Fibroblast of the aortic adventitia (primary cell): ENCODE measurements at regions not wholly inside any gene's neighbourhood (a gene's known extent, or its start where the extent isn't known, plus 50 kb on each side); places are given as distances from the start of the nearest gene placed in this dataset.

Source experiments
- DNase-seq: peaks from one replicate; pipeline ENCODE4 v3.0.0-alpha.2; 2010; ENCODE audit warnings: low read depth
- H3K4me3 ChIP-seq: 2 replicates; pipeline ENCODE4 v1.5.1; 2011; ENCODE audit warnings: low read depth, mild to moderate bottlenecking, control low read depth, low read length, moderate library complexity
- TF ChIP-seq, protein P1 (sequence below): IDR thresholded peaks from 2 replicates; pipeline ENCODE4 v1.5.1; 2011; ENCODE audit warnings: mild to moderate bottlenecking, low read length, control low read depth, inconsistent platforms; ENCODE audit not compliant: insufficient read depth

- no peak for DNase-seq
- TF ChIP-seq, protein P1, sequence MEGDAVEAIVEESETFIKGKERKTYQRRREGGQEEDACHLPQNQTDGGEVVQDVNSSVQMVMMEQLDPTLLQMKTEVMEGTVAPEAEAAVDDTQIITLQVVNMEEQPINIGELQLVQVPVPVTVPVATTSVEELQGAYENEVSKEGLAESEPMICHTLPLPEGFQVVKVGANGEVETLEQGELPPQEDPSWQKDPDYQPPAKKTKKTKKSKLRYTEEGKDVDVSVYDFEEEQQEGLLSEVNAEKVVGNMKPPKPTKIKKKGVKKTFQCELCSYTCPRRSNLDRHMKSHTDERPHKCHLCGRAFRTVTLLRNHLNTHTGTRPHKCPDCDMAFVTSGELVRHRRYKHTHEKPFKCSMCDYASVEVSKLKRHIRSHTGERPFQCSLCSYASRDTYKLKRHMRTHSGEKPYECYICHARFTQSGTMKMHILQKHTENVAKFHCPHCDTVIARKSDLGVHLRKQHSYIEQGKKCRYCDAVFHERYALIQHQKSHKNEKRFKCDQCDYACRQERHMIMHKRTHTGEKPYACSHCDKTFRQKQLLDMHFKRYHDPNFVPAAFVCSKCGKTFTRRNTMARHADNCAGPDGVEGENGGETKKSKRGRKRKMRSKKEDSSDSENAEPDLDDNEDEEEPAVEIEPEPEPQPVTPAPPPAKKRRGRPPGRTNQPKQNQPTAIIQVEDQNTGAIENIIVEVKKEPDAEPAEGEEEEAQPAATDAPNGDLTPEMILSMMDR, result no peak
- no peak overlapping the region for H3K4me3 ChIP-seq
Measured at GRCh38 chr15:96553006-96553405, 222.5 kb downstream of the NR2F2 start.

DNA sequence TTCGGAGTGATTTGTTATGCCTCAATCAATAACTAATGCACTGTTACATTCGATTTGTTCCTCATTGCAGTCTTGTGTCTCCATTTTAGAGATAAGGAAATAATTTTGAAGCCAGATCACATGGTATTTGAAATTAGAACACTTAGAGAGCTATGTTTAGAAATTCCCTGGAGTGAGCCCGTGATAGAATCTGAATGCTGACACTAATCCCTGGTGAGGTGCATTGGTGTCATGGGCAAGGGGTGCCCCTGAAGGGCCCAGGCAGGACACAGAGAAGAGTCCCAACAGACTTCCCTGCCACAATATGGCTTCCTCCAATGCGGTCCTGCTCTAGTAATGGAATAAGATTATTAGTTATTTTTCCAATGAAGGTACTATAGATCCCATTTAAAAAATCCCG lies 223.0 kb downstream of the NR2F2 start:
- TF ChIP-seq, protein P1, result no peak
- DNase-seq, result no peak
- no peak overlapping the region for H3K4me3 ChIP-seq

DNA sequence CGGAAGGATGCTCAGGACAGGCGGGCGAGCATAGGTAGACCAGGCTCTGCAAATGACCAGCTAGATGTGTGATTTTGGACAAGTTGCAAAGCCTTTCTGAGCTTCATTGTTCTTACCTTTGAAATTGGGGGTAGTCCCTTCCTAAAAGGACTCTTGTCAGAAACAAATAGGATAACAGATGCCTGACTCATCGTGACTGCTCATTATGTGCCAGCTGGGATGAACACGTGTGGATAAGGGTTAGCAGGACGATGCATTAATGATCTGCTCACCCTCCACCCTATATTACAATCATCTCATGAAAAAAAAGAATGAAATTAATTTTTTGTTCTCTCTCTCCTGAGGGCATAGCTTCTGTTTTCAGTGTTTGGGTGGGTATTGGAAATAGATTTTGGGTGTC lies 223.4 kb downstream of the NR2F2 start:
- TF ChIP-seq, protein P1, result no peak
- no peak overlapping the region for H3K4me3 ChIP-seq
- no peak for DNase-seq

DNA sequence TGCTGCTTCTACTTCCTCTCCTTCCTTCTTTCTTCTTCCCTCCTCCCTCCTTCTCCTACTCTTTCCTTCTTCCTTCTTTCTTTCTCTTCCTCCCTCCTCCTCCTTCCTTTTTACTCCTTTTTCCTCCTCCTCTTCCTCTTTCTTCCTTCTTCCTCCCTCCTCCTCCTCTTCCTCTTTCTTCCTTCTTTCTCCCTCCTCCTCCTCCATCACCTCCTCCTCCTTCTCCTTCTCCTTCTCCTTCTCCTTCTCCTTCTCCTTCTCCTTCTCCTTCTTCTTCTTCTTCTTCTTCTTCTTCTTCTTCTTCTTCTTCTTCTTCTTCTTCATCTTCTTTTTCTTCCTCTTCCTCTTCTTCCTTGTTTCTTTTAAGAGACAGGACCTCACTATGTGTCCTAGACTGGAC lies 224.0 kb downstream of the NR2F2 start:
- no peak overlapping the region for H3K4me3 ChIP-seq
- TF ChIP-seq, protein P1, result no peak

GRCh38 chr15:96559087-96559486 lies 228.6 kb downstream of the NR2F2 start:
- DNase-seq, result no peak
- TF ChIP-seq, protein P1, result no peak
- no peak overlapping the region for H3K4me3 ChIP-seq

More for the DNA sequence above, 224.0 kb downstream of the NR2F2 start:
- no peak for DNase-seq

DNA sequence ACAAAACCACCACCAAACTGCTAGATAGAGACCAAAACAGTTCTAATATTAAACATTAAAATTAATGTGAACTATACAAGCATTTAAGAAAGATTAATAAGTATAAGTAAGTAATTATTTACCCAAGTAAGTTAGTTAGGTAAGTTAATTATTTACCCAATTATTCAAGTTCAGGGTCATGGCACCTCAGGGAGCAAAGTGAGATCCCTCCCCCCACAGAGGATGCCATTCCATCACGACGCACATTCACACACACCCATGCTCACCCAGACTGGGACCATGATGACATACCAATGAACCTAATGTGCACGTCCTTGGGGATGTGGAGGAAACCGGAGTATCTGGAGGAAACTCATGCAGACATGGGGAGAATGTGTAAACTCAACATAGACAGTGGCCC lies 229.1 kb downstream of the NR2F2 start:
- TF ChIP-seq, protein P1, result no peak

GRCh38 chr15:96560246-96560895 lies 229.9 kb downstream of the NR2F2 start:
- DNase-seq, result no peak
- TF ChIP-seq, protein P1, result no peak
- no peak overlapping the region for H3K4me3 ChIP-seq

More for the DNA sequence above, 229.1 kb downstream of the NR2F2 start:
- no peak for DNase-seq
- no peak overlapping the region for H3K4me3 ChIP-seq
